ENCODE measurements at regions not wholly inside any gene's neighbourhood (a gene's known extent, or its start where the extent isn't known, plus 50 kb on each side); places are given as distances from the start of the nearest gene placed in this dataset.

- TF ChIP-seq CTCF (IDR thresholded peaks at IDR 0.05) (no peak), POLR2A (IDR thresholded peaks at IDR 0.05) (no peak)
Observed at GRCh38 chr12:76706101-76706500, 57.8 kb upstream of the ZDHHC17 start.
